HepG2 (cell line): ENCODE measurements at regions not wholly inside any gene's neighbourhood (a gene's known extent, or its start where the extent isn't known, plus 50 kb on each side); places are given as distances from the start of the nearest gene placed in this dataset.

ENCODE experiments used
- ATAC-seq: fragments of 200-7000 bp; cut with Tn5 transposase; 3 replicates; pipeline ENCODE4 v1.9.1; 2020; ENCODE audit warnings: mild to moderate bottlenecking, moderate library complexity
- BruUV-seq: library from RNA; stranded (reverse); fragments of 400-500 nt; replicated peaks from 2 replicates; lab custom pipeline; 2021; lab: Mats Ljungman, UMichigan
- CTCF ChIA-PET: fragments of 300-600 bp; formaldehyde crosslinking; extraction: SDS; loops from one replicate; lab custom pipeline; 2021; ENCODE audit warnings: low total read pairs, inconsistent platforms, low intra/inter-chr PET ratio; lab: Yijun Ruan, JAX
- POLR2A ChIA-PET: fragments of 350-600 bp; sonication (Branson Sonifier 250); formaldehyde crosslinking; loops from one replicate; lab custom pipeline; 2020; ENCODE audit warnings: antibody characterized with exemption, inconsistent platforms; lab: Yijun Ruan, JAX
- DNase-seq: peaks from one replicate; pipeline ENCODE4 v3.0.0-alpha.2; 2015; ENCODE audit warnings: low spot score
- FAIRE-seq: peaks from 3 replicates; lab custom pipeline; 2011; peaks lifted over from hg19 to GRCh38; lab: Jason Lieb, UNC
- H2AFZ ChIP-seq: one replicate; pipeline ENCODE4 v1.6.1; 2011; ENCODE audit warnings: low read length, inconsistent platforms
- H3K27ac ChIP-seq: fragments of 300-600 bp; 3 replicates; pipeline ENCODE4 v1.8.0; 2011; ENCODE audit warnings: mixed run types, mild to moderate bottlenecking, mixed read lengths, low read length, inconsistent platforms; ENCODE audit not compliant: insufficient read depth; ENCODE audit errors: extremely low read length
- H3K27me3 ChIP-seq, 2 experiments: fragments of 200-600 bp in 1 of 2; 2 replicates in 1 of 2; 3 replicates in 1 of 2; pipeline versions ENCODE4 v1.6.0 to v1.8.0; 2011; ENCODE audit warnings: low read length in 2 of 2, mild to moderate bottlenecking in 2 of 2, moderate library complexity in 2 of 2, inconsistent platforms in 1 of 2; ENCODE audit not compliant: insufficient read depth in 2 of 2, control insufficient read depth in 1 of 2
- H3K36me3 ChIP-seq, 2 experiments: fragments of 200-600 bp in 1 of 2; replicated peaks in 1 of 2; 2 replicates in 1 of 2; 3 replicates in 1 of 2; pipeline versions ENCODE4 v1.5.1 to v1.8.0; 2011; ENCODE audit warnings: low read length in 2 of 2, inconsistent platforms in 1 of 2; ENCODE audit not compliant: insufficient read depth in 2 of 2, control insufficient read depth in 1 of 2
- H3K4me1 ChIP-seq: 2 replicates; pipeline ENCODE4 v1.5.1; 2012; ENCODE audit warnings: low read length, inconsistent platforms; ENCODE audit not compliant: insufficient read depth
- H3K4me2 ChIP-seq: 2 replicates; pipeline ENCODE4 v1.6.0; 2011; ENCODE audit warnings: low read depth, low read length, inconsistent platforms
- H3K4me3 ChIP-seq, 3 experiments: fragments of 200-600 bp in 1 of 3; sonication (generic), shearing (Covaris generic) in 1 of 3; replicated peaks in 1 of 3; 2 replicates each; pipeline ENCODE4 v1.5.1; 2011 to 2016; ENCODE audit warnings: low read length in 3 of 3, inconsistent platforms in 2 of 3, low read depth in 2 of 3, mild to moderate bottlenecking in 2 of 3, control low read depth in 1 of 3, mixed read lengths in 1 of 3; ENCODE audit not compliant: insufficient read depth in 1 of 3
- H3K79me2 ChIP-seq: one replicate; pipeline ENCODE4 v1.6.1; 2011; ENCODE audit warnings: low read length, inconsistent platforms; ENCODE audit not compliant: insufficient read depth
- H3K9ac ChIP-seq: 2 replicates; pipeline ENCODE4 v1.6.0; 2011; ENCODE audit warnings: mild to moderate bottlenecking, low read depth, low read length, inconsistent platforms; ENCODE audit not compliant: insufficient read depth
- H3K9me3 ChIP-seq: 2 replicates; pipeline ENCODE4 v1.5.1; 2012; ENCODE audit warnings: mild to moderate bottlenecking, low read length
- H4K20me1 ChIP-seq: 2 replicates; pipeline ENCODE4 v1.6.0; 2011; ENCODE audit warnings: inconsistent platforms, mild to moderate bottlenecking, low read length, moderate library complexity; ENCODE audit not compliant: insufficient read depth
- DMAP1 ChIP-seq: IDR thresholded peaks from 2 replicates; pipeline ENCODE4 v1.6.1; 2016
- GMEB1 ChIP-seq: sonication (generic); formaldehyde crosslinking; IDR thresholded peaks from 2 replicates; pipeline ENCODE4 v1.5.1; 2020; ENCODE audit warnings: missing genetic modification reagents, mild to moderate bottlenecking, borderline replicate concordance
- HDAC2 ChIP-seq: sonication (generic); formaldehyde crosslinking; IDR thresholded peaks from 2 replicates; pipeline ENCODE4 v1.4.0; 2020; ENCODE audit warnings: missing genetic modification reagents
- HMGA1 ChIP-seq: sonication (generic); formaldehyde crosslinking; conservative IDR thresholded peaks from 2 replicates; pipeline ENCODE4 v1.4.0; 2020; ENCODE audit warnings: missing genetic modification reagents
- RAD51 ChIP-seq: fragments of 450-650 bp; IDR thresholded peaks from 2 replicates; pipeline ENCODE4 v1.6.1; 2016; ENCODE audit warnings: borderline replicate concordance
- YY1 ChIP-seq: IDR thresholded peaks from 2 replicates; pipeline ENCODE4 v1.6.1; 2011; ENCODE audit warnings: low read length, low read depth, moderate library complexity, mild to moderate bottlenecking; ENCODE audit not compliant: insufficient read depth, insufficient replicate concordance
- ZNF18 ChIP-seq: sonication (generic); formaldehyde crosslinking; IDR thresholded peaks from 2 replicates; pipeline ENCODE4 v1.8.0; 2022; ENCODE audit warnings: mild to moderate bottlenecking, missing genetic modification reagents; ENCODE audit not compliant: insufficient replicate concordance
- WGBS: methylation state at CpG from one replicate; pipeline ENCODE4 v1.1.6; 2017; ENCODE audit warnings: low lambda C conversion rate; 5-methylcytosine and 5-hydroxymethylcytosine counted together
- in situ Hi-C: cut with HindIII; loops from 2 replicates; pipeline ENCODE4 v1.10.0; 2017; ENCODE audit warnings: low pct_unique_long_range_greater_than_20kb; ENCODE audit not compliant: extremely low pct_ligation_motif_present
- intact Hi-C: fragments of 100-400 bp; cut with micrococcal nuclease; formaldehyde crosslinking; loops from one replicate; pipeline ENCODE4 v1.10.0; 2022; ENCODE audit not compliant: unreplicated experiment
- TF ChIP-seq, protein P1 (sequence below), 2 experiments: sonication (generic) in 1 of 2; formaldehyde crosslinking in 1 of 2; IDR thresholded peaks; 2 replicates each; pipeline versions ENCODE4 v1.4.0 to v1.6.1; 2018 to 2020; ENCODE audit warnings: missing genetic modification reagents in 2 of 2, borderline replicate concordance in 1 of 2, low read depth in 1 of 2, mild to moderate bottlenecking in 1 of 2, missing biosample characterization in 1 of 2

DNA sequence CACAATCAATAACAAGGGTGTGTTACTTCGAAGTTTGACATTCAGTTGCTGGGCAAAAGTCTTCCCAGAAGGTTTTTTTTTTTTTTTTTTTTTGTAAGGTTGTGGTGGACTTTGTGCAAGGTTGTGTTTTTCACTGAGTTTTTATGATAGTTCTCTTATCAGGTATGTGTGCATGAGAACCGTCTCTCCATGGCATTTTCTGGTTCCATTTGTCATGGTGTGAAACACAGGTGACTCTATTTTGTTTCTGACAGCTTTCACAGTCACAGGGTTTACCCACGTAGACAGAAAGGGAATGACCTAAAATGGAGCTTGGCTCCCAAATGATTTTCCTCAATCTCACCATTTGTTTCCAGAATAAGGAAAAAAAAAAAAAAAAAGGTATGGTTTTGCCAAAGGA, 1377.2 kb upstream of the CADM2 start:
- in situ Hi-C loops = no loop called here
- WGBS = 1% methylated on average over 3 of the region's 3 CpGs
- CTCF ChIA-PET = no interaction called here

More for the DNA sequence above, 1377.2 kb upstream of the CADM2 start:
- H3K27me3 ChIP-seq = no peaks in the 10 kb centered on the region
- TF ChIP-seq RAD51 (no peak), GMEB1 (CRISPR knock-in tag) (no peak), HDAC2 (CRISPR knock-in tag) (no peak), YY1 (no peak), DMAP1 (CRISPR knock-in tag) (no peak), ZNF18 (no peak), HMGA1 (CRISPR knock-in tag) (no peak)
- TF ChIP-seq, protein P1, sequence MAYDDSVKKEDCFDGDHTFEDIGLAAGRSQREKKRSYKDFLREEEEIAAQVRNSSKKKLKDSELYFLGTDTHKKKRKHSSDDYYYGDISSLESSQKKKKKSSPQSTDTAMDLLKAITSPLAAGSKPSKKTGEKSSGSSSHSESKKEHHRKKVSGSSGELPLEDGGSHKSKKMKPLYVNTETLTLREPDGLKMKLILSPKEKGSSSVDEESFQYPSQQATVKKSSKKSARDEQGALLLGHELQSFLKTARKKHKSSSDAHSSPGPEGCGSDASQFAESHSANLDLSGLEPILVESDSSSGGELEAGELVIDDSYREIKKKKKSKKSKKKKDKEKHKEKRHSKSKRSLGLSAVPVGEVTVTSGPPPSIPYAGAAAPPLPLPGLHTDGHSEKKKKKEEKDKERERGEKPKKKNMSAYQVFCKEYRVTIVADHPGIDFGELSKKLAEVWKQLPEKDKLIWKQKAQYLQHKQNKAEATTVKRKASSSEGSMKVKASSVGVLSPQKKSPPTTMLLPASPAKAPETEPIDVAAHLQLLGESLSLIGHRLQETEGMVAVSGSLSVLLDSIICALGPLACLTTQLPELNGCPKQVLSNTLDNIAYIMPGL (CRISPR knock-in tag; IDR thresholded peaks at IDR 0.05; ENCODE audit: borderline replicate concordance in 1 of 2, low read depth in 1 of 2) = no peak
- H2AFZ ChIP-seq = no peak overlapping the region
- H3K4me1 ChIP-seq = no peaks in the 10 kb centered on the region
- ATAC-seq (no peak), FAIRE-seq (no peak), DNase-seq (no peak)
- no peaks in the 10 kb centered on the region for H3K9me3 ChIP-seq
- H3K36me3 ChIP-seq = no peaks in the 10 kb centered on the region
- no peak overlapping the region for H3K9ac ChIP-seq
- H3K27ac ChIP-seq = no peak overlapping the region
- intact Hi-C loops = no loop called here
- H3K79me2 ChIP-seq = no peaks in the 10 kb centered on the region
- H3K4me3 ChIP-seq = no peak overlapping the region
- POLR2A ChIA-PET = no interaction called here
- no TSS peak for BruUV-seq
- no peaks in the 10 kb centered on the region for H4K20me1 ChIP-seq
- H3K4me2 ChIP-seq = no peak overlapping the region
